Fibroblast of pulmonary artery (primary cell): ENCODE measurements at regions not wholly inside any gene's neighbourhood (a gene's known extent, or its start where the extent isn't known, plus 50 kb on each side); places are given as distances from the start of the nearest gene placed in this dataset.
"Not testable (repeated sequence)": the region's sequence is repeated elsewhere in the genome, so short reads cannot be mapped to it uniquely, and the experiment has no call there.

Experiments used
- DNase-seq: peaks from one replicate; pipeline ENCODE4 v3.0.0-alpha.2; 2010; ENCODE audit warnings: low read depth
- H3K4me3 ChIP-seq: replicated peaks from 2 replicates; pipeline ENCODE4 v1.5.1; 2011; ENCODE audit warnings: low read depth, mild to moderate bottlenecking, control low read depth, low read length, moderate library complexity
- CTCF ChIP-seq: IDR thresholded peaks from 2 replicates; pipeline ENCODE4 v1.5.1; 2011; ENCODE audit warnings: mild to moderate bottlenecking, control low read depth, low read length, inconsistent platforms; ENCODE audit errors: missing control alignments

- DNase-seq: peak; percentile 8
Observed at GRCh38 chr1:37177230-37177864, 143.0 kb upstream of the GRIK3 start.

GRCh38 chr1:37181425-37181824 is 147.1 kb upstream of the GRIK3 start:
- no peak for TF ChIP-seq CTCF
- DNase-seq: no peak
- no peak overlapping the region for H3K4me3 ChIP-seq

More at GRCh38 chr1:37177230-37177864, 143.0 kb upstream of the GRIK3 start:
- no peak overlapping the region for H3K4me3 ChIP-seq
- TF ChIP-seq CTCF: peak; percentile 17

- no peak for TF ChIP-seq CTCF
- no peak overlapping the region for H3K4me3 ChIP-seq
- DNase-seq: no peak
Observed at GRCh38 chr1:37184789-37185188, 150.5 kb upstream of the GRIK3 start.

GRCh38 chr1:37186246-37186756 is 152.0 kb upstream of the GRIK3 start:
- TF ChIP-seq CTCF: no peak
- DNase-seq: no peak
- no peak overlapping the region for H3K4me3 ChIP-seq

- no peak overlapping the region for H3K4me3 ChIP-seq
- TF ChIP-seq CTCF: no peak
- DNase-seq: no peak
Observed at GRCh38 chr1:37189111-37189510, 154.8 kb upstream of the GRIK3 start.

GRCh38 chr1:37197411-37197810 is 163.1 kb upstream of the GRIK3 start:
- no peak overlapping the region for H3K4me3 ChIP-seq
- no peak for TF ChIP-seq CTCF
- no peak for DNase-seq

GRCh38 chr1:37214305-37214704 is 180.0 kb upstream of the GRIK3 start:
- not testable (repeated sequence) for DNase-seq, H3K4me3 ChIP-seq
